ENCODE measurements at regions not wholly inside any gene's neighbourhood (a gene's known extent, or its start where the extent isn't known, plus 50 kb on each side); places are given as distances from the start of the nearest gene placed in this dataset.

GRCh38 chr10:37667736-37668135 lies 189.7 kb downstream of the ZNF248 start:
- H3K27me3 Mint-ChIP-seq (ENCODE audit: low read depth): no peaks in the 10 kb centered on the region
- H3K4me3 Mint-ChIP-seq: no peak overlapping the region
- no peak overlapping the region for H3K27ac Mint-ChIP-seq
- H3K4me1 Mint-ChIP-seq: no peaks in the 10 kb centered on the region
- TF ChIP-seq, protein P1, sequence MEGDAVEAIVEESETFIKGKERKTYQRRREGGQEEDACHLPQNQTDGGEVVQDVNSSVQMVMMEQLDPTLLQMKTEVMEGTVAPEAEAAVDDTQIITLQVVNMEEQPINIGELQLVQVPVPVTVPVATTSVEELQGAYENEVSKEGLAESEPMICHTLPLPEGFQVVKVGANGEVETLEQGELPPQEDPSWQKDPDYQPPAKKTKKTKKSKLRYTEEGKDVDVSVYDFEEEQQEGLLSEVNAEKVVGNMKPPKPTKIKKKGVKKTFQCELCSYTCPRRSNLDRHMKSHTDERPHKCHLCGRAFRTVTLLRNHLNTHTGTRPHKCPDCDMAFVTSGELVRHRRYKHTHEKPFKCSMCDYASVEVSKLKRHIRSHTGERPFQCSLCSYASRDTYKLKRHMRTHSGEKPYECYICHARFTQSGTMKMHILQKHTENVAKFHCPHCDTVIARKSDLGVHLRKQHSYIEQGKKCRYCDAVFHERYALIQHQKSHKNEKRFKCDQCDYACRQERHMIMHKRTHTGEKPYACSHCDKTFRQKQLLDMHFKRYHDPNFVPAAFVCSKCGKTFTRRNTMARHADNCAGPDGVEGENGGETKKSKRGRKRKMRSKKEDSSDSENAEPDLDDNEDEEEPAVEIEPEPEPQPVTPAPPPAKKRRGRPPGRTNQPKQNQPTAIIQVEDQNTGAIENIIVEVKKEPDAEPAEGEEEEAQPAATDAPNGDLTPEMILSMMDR (IDR thresholded peaks at IDR 0.05; ENCODE audit: unreplicated experiment in 3 of 3): no peak
- H3K9me3 Mint-ChIP-seq: peaks cover 57% of the 10 kb centered on the region
- no peaks in the 10 kb centered on the region for H3K36me3 Mint-ChIP-seq (ENCODE audit: low read depth)

DNA sequence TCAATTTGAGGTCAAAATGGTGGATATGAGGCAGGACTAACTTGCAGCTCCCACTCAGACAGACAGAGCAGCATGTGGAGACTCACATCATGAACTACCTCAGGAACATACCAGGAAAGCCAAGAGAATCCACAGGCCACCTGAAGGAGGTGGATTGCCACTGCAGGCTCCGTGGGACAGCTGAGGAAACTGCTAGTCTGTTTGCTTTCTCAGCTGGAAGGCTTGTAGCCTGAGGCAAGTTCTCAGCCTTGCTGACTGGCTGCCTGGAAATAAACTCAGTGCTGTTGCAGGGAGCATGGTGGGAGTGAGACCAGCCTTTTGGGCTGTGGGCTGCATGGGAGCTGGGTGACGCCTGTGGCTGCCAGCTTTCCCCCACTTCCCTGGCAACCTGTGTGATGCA lies 202.9 kb downstream of the ZNF248 start:
- TF ChIP-seq, protein P1 (IDR thresholded peaks at IDR 0.05; ENCODE audit: unreplicated experiment in 3 of 3): no peak
- Mint-ChIP-seq H3K9me3 (peaks cover 65% of the 10 kb centered on the region), H3K36me3 (ENCODE audit: low read depth) (no peaks in the 10 kb centered on the region), H3K27ac (no peak overlapping the region), H3K4me3 (no peak overlapping the region), H3K27me3 (ENCODE audit: low read depth) (no peaks in the 10 kb centered on the region), H3K4me1 (no peaks in the 10 kb centered on the region)

DNA sequence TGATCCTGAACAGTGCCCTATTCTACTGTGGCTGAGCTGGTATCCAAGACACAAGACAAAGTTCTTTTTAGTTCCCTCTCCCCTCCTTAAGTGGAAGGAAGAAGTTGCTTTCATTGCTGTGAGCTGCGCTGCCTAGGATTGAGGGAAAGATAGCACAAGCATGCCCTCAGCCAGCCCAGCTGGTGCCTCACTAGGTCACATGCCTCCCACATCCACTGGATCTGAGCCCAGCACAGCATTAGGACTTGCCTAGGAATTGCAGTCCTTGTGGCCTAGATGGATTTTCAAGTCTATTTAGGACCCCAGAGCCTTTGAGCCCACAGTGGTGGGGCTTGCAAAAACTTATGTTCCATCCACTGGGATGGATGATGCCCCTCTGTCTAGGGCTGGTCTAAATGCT lies 214.2 kb downstream of the ZNF248 start:
- Mint-ChIP-seq H3K4me1 (no peaks in the 10 kb centered on the region), H3K27me3 (ENCODE audit: low read depth) (no peaks in the 10 kb centered on the region), H3K4me3 (no peak overlapping the region), H3K9me3 (peaks cover 44% of the 10 kb centered on the region), H3K27ac (no peak overlapping the region), H3K36me3 (ENCODE audit: low read depth) (peaks cover 9% of the 10 kb centered on the region)
- TF ChIP-seq, protein P1 (IDR thresholded peaks at IDR 0.05; ENCODE audit: unreplicated experiment in 3 of 3): no peak

GRCh38 chr10:37640301-37640700 lies 217.1 kb downstream of the ZNF248 start:
- no peak overlapping the region for H3K27ac Mint-ChIP-seq
- H3K27me3 Mint-ChIP-seq (ENCODE audit: low read depth): no peaks in the 10 kb centered on the region
- H3K4me3 Mint-ChIP-seq: no peak overlapping the region
- TF ChIP-seq, protein P1 (IDR thresholded peaks at IDR 0.05; ENCODE audit: unreplicated experiment in 3 of 3): no peak
- peaks cover 9% of the 10 kb centered on the region for H3K36me3 Mint-ChIP-seq (ENCODE audit: low read depth)
- H3K4me1 Mint-ChIP-seq: no peaks in the 10 kb centered on the region
- peaks cover 64% of the 10 kb centered on the region for H3K9me3 Mint-ChIP-seq

DNA sequence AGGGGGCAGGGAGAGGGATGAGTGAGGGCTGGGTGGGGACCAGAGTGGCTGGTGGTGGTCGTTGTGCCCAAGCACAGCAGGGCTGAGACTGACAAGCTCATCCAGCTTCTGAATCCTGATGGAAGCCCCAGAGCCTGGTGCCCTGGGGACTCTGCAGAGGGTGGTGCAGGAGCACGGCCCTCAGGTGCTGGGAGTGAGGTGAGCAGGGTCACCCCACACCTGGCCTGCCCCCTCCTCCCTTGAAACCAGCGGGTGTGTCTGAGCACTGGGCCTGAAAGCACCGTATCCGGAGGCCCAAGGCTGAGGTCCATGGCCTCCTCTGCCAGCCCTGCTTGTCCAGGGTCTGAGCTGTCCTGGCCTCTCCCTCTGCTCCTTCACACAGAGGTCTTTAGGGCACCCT lies 218.2 kb downstream of the ZNF248 start:
- H3K27ac Mint-ChIP-seq: no peak overlapping the region
- H3K27me3 Mint-ChIP-seq (ENCODE audit: low read depth): no peaks in the 10 kb centered on the region
- peaks cover 58% of the 10 kb centered on the region for H3K9me3 Mint-ChIP-seq
- H3K36me3 Mint-ChIP-seq (ENCODE audit: low read depth): peaks cover 9% of the 10 kb centered on the region
- no peak overlapping the region for H3K4me3 Mint-ChIP-seq
- H3K4me1 Mint-ChIP-seq: no peaks in the 10 kb centered on the region
- TF ChIP-seq, protein P1 (IDR thresholded peaks at IDR 0.05; ENCODE audit: unreplicated experiment in 3 of 3): no peak

- Mint-ChIP-seq H3K27me3 (ENCODE audit: low read depth) (no peaks in the 10 kb centered on the region), H3K4me3 (no peak overlapping the region), H3K36me3 (ENCODE audit: low read depth) (peaks cover 9% of the 10 kb centered on the region)
These were observed 218.8 kb downstream of the ZNF248 start for GRCh38 chr10:37638569-37638968.

More at GRCh38 chr10:37638569-37638968, 218.8 kb downstream of the ZNF248 start:
- Mint-ChIP-seq H3K27ac (no peak overlapping the region), H3K9me3 (peaks cover 58% of the 10 kb centered on the region), H3K4me1 (no peaks in the 10 kb centered on the region)
- TF ChIP-seq, protein P1 (IDR thresholded peaks at IDR 0.05; ENCODE audit: unreplicated experiment in 3 of 3): no peak

Data from nephron (organoid).